Prostate gland (tissue), 2 donors: ENCODE measurements at regions not wholly inside any gene's neighbourhood (a gene's known extent, or its start where the extent isn't known, plus 50 kb on each side); places are given as distances from the start of the nearest gene placed in this dataset.

ENCODE experiments used
- CTCF ChIP-seq, 4 experiments: fragments of 200-600 bp in 2 of 4; fragments of 450-650 bp in 2 of 4; sonication (generic) in 2 of 4; IDR thresholded peaks; 1 replicate in 3 of 4; 2 replicates in 1 of 4; pipeline ENCODE4 v1.5.1; 2016 to 2019; ENCODE audit warnings: antibody characterized with exemption in 4 of 4, mild to moderate bottlenecking in 2 of 4, moderate library complexity in 2 of 4
- POLR2A ChIP-seq: fragments of 450-650 bp; IDR thresholded peaks from one replicate; pipeline ENCODE4 v1.6.1; 2016; ENCODE audit warnings: antibody characterized with exemption, mild to moderate bottlenecking

- TF ChIP-seq CTCF (IDR thresholded peaks at IDR 0.05) (no peak), POLR2A (no peak)
These were observed 194.6 kb upstream of the DACH1 start for GRCh38 chr13:72061613-72062012.
